GM23338 (cell line): ENCODE measurements at regions not wholly inside any gene's neighbourhood (a gene's known extent, or its start where the extent isn't known, plus 50 kb on each side); places are given as distances from the start of the nearest gene placed in this dataset.

Experiments
- ATAC-seq: fragments of 200-7000 bp; cut with Tn5 transposase; 3 replicates; pipeline ENCODE4 v1.9.1; 2020
- DNase-seq: peaks from one replicate; pipeline ENCODE4 v3.0.0-alpha.2; 2015; ENCODE audit warnings: low spot score
- H2AFZ ChIP-seq: fragments of 200-600 bp; sonication (generic); 2 replicates; pipeline ENCODE4 v1.8.0; 2016; ENCODE audit warnings: antibody characterized with exemption, mild to moderate bottlenecking, moderate library complexity
- H3F3A ChIP-seq: fragments of 200-600 bp; sonication (generic); replicated peaks from 2 replicates; pipeline ENCODE4 v1.8.0; 2017; ENCODE audit warnings: antibody characterized with exemption, mixed run types, low read depth
- H3K27ac ChIP-seq: fragments of 200-600 bp; sonication (generic); 2 replicates; pipeline ENCODE4 v1.6.1; 2016; ENCODE audit warnings: low read depth
- H3K27me3 ChIP-seq: fragments of 200-600 bp; sonication (generic); 2 replicates; pipeline ENCODE4 v1.8.0; 2016; ENCODE audit warnings: mild to moderate bottlenecking, mixed run types, moderate library complexity; ENCODE audit not compliant: insufficient read depth
- H3K36me3 ChIP-seq: fragments of 200-600 bp; sonication (generic); 2 replicates; pipeline ENCODE4 v1.8.0; 2016; ENCODE audit warnings: mild to moderate bottlenecking; ENCODE audit not compliant: insufficient read depth
- H3K4me1 ChIP-seq: fragments of 200-600 bp; sonication (generic); 2 replicates; pipeline ENCODE4 v1.8.0; 2016; ENCODE audit warnings: mild to moderate bottlenecking, moderate library complexity; ENCODE audit not compliant: insufficient read depth
- H3K4me2 ChIP-seq: fragments of 200-600 bp; sonication (generic); 2 replicates; pipeline ENCODE4 v1.7.1; 2017; ENCODE audit warnings: mixed run types
- H3K4me3 ChIP-seq: fragments of 200-600 bp; sonication (generic); 2 replicates; pipeline ENCODE4 v1.6.1; 2016; ENCODE audit warnings: mixed run types
- H3K79me2 ChIP-seq: fragments of 200-600 bp; sonication (generic); replicated peaks from 2 replicates; pipeline ENCODE4 v1.8.0; 2017; ENCODE audit warnings: mild to moderate bottlenecking; ENCODE audit not compliant: insufficient read depth
- H3K9me2 ChIP-seq: fragments of 200-600 bp; sonication (generic); 2 replicates; pipeline ENCODE4 v1.8.0; 2017; ENCODE audit not compliant: insufficient read depth
- H4K20me1 ChIP-seq: fragments of 200-600 bp; sonication (generic); replicated peaks from 2 replicates; pipeline ENCODE4 v1.8.0; 2017; ENCODE audit warnings: mild to moderate bottlenecking; ENCODE audit not compliant: insufficient read depth
- H3K27ac Mint-ChIP-seq: 2 replicates; pipeline ENCODE4 v1.8.0; 2020; ENCODE audit warnings: inconsistent platforms, mild to moderate bottlenecking, moderate library complexity, mixed read lengths
- H3K27me3 Mint-ChIP-seq: 3 replicates; pipeline ENCODE4 v1.8.0; 2022; ENCODE audit warnings: low read depth, mild to moderate bottlenecking, moderate library complexity, mixed read lengths, inconsistent platforms; ENCODE audit not compliant: insufficient read depth, poor library complexity
- H3K36me3 Mint-ChIP-seq: 3 replicates; pipeline ENCODE4 v1.8.0; 2021; ENCODE audit warnings: low read depth, mild to moderate bottlenecking, inconsistent platforms, moderate library complexity, mixed read lengths
- H3K4me1 Mint-ChIP-seq: 3 replicates; pipeline ENCODE4 v1.8.0; 2020; ENCODE audit warnings: mild to moderate bottlenecking, inconsistent platforms, mixed read lengths
- H3K4me3 Mint-ChIP-seq: 3 replicates; pipeline ENCODE4 v1.8.0; 2021; ENCODE audit warnings: moderate library complexity, mild to moderate bottlenecking, inconsistent platforms, mixed read lengths
- H3K9me3 Mint-ChIP-seq: 3 replicates; pipeline ENCODE4 v1.8.0; 2020; ENCODE audit warnings: moderate library complexity, mild to moderate bottlenecking, inconsistent platforms, mixed read lengths
- CREB1 ChIP-seq: fragments of 250-450 bp; sonication (Bioruptor Pico); IDR thresholded peaks from 2 replicates; pipeline ENCODE4 v1.5.0; 2020; ENCODE audit warnings: low read depth, mild to moderate bottlenecking, moderate library complexity
- CTCF ChIP-seq, 2 experiments: fragments of 200-600 bp in 1 of 2; sonication (generic) in 1 of 2; conservative IDR thresholded peaks; 2 replicates each; pipeline versions ENCODE4 v1.5.1 to v1.6.1; 2016 to 2017; ENCODE audit warnings: antibody characterized with exemption in 2 of 2, low read depth in 2 of 2, mild to moderate bottlenecking in 2 of 2, moderate library complexity in 1 of 2
- ETS1 ChIP-seq: IDR thresholded peaks from 2 replicates; pipeline ENCODE4 v1.6.1; 2016; ENCODE audit warnings: antibody characterized with exemption
- EZH2 ChIP-seq: fragments of 200-600 bp; sonication (generic); IDR thresholded peaks from one replicate; pipeline ENCODE4 v1.8.0; 2017; ENCODE audit warnings: antibody characterized with exemption, mild to moderate bottlenecking, low read depth; ENCODE audit not compliant: unreplicated experiment
- EZH2phosphoT487 ChIP-seq: fragments of 200-600 bp; sonication (generic); IDR thresholded peaks from one replicate; pipeline ENCODE4 v1.8.1; 2018; ENCODE audit warnings: antibody characterized with exemption; ENCODE audit not compliant: unreplicated experiment
- JUNB ChIP-seq: IDR thresholded peaks from one replicate; pipeline ENCODE4 v1.6.1; 2016; ENCODE audit warnings: antibody characterized with exemption; ENCODE audit not compliant: unreplicated experiment
- NANOG ChIP-seq: IDR thresholded peaks from 2 replicates; pipeline ENCODE4 v1.6.1; 2016; ENCODE audit warnings: antibody characterized with exemption, borderline replicate concordance
- POLR2AphosphoS5 ChIP-seq: IDR thresholded peaks from 2 replicates; pipeline ENCODE4 v1.6.1; 2016; ENCODE audit warnings: antibody characterized with exemption, low read depth
- REST ChIP-seq: IDR thresholded peaks from one replicate; pipeline ENCODE4 v1.6.1; 2018; ENCODE audit warnings: antibody characterized with exemption; ENCODE audit not compliant: unreplicated experiment
- STAT1 ChIP-seq: IDR thresholded peaks from one replicate; pipeline ENCODE4 v1.6.1; 2016; ENCODE audit warnings: antibody characterized with exemption; ENCODE audit not compliant: unreplicated experiment
- ZNF114 ChIP-seq: fragments of 250-450 bp; sonication (Bioruptor Pico); IDR thresholded peaks from 2 replicates; pipeline ENCODE4 v1.5.0; 2020; ENCODE audit warnings: mild to moderate bottlenecking, moderate library complexity
- ZNF331 ChIP-seq: fragments of 250-450 bp; sonication (Bioruptor Pico); IDR thresholded peaks from 2 replicates; pipeline ENCODE4 v1.5.0; 2020; ENCODE audit warnings: low read depth, mild to moderate bottlenecking, moderate library complexity
- ZNF462 ChIP-seq: fragments of 250-450 bp; sonication (Bioruptor Pico); IDR thresholded peaks from 2 replicates; pipeline ENCODE4 v1.5.0; 2020; ENCODE audit warnings: mild to moderate bottlenecking, moderate library complexity

GRCh38 chr1:95426772-95427171, 192.8 kb downstream of the RWDD3 start:
- Mint-ChIP-seq H3K4me1 (no peaks in the 10 kb centered on the region; the same call in 2 of the 3 replicates), H3K36me3 (peaks cover 6% of the 10 kb centered on the region)

More at GRCh38 chr1:95426772-95427171, 192.8 kb downstream of the RWDD3 start:
- Mint-ChIP-seq H3K9me3 (peaks cover 6% of the 10 kb centered on the region; the same call in 2 of the 3 replicates), H3K27me3 (no peaks in the 10 kb centered on the region), H3K4me3 (no peak overlapping the region), H3K27ac (no peak overlapping the region)
- peaks cover 9% of the 10 kb centered on the region for H3K9me2 ChIP-seq
- H3K4me2 ChIP-seq = no peak overlapping the region
- ATAC-seq (no peak), DNase-seq (no peak)
- H2AFZ ChIP-seq = peak overlapping the region; percentile 8; the same call in 1 of the 2 replicates
- no peaks in the 10 kb centered on the region for H3K79me2 ChIP-seq
- no peak for TF ChIP-seq EZH2
- TF ChIP-seq NANOG = no peak
- TF ChIP-seq JUNB = no peak
- no peak for TF ChIP-seq EZH2phosphoT487
- TF ChIP-seq ZNF462 (CRISPR knock-in tag) = no peak
- no peak for TF ChIP-seq ETS1
- TF ChIP-seq CTCF (conservative IDR thresholded peaks at IDR 0.05; ENCODE audit: low read depth in 2 of 2) = no peak
- no peak for TF ChIP-seq REST
- TF ChIP-seq ZNF114 = no peak
- no peak for TF ChIP-seq STAT1
- TF ChIP-seq ZNF331 (CRISPR knock-in tag) = no peak
- no peak for TF ChIP-seq CREB1 (CRISPR knock-in tag)
- TF ChIP-seq POLR2AphosphoS5 = no peak
- no peak overlapping the region for H3K4me3 ChIP-seq
- H3K27me3 ChIP-seq = no peaks in the 10 kb centered on the region
- no peaks in the 10 kb centered on the region for H4K20me1 ChIP-seq
- H3F3A ChIP-seq = no peaks in the 10 kb centered on the region
- H3K4me1 ChIP-seq = no peaks in the 10 kb centered on the region
- no peaks in the 10 kb centered on the region for H3K36me3 ChIP-seq
- H3K27ac ChIP-seq = no peak overlapping the region
